Mesodermal cell (in vitro differentiated cells): ENCODE measurements at regions not wholly inside any gene's neighbourhood (a gene's known extent, or its start where the extent isn't known, plus 50 kb on each side); places are given as distances from the start of the nearest gene placed in this dataset.
"Not testable (repeated sequence)": the region's sequence is repeated elsewhere in the genome, so short reads cannot be mapped to it uniquely, and the experiment has no call there.

Experiments used
- H3K27ac ChIP-seq: 2 replicates; pipeline ENCODE4 v1.7.0; 2013; ENCODE audit warnings: mild to moderate bottlenecking, low read depth, low read length, moderate library complexity; ENCODE audit not compliant: severe bottlenecking
- H3K36me3 ChIP-seq: 2 replicates; pipeline ENCODE4 v1.7.1; 2013; ENCODE audit warnings: mild to moderate bottlenecking, low read length, moderate library complexity; ENCODE audit not compliant: control insufficient read depth, insufficient read depth
- H3K4me1 ChIP-seq: one replicate; pipeline ENCODE4 v1.7.1; 2013; ENCODE audit warnings: mild to moderate bottlenecking, low read length; ENCODE audit not compliant: insufficient read depth, control insufficient read depth, poor library complexity, severe bottlenecking
- H3K4me3 ChIP-seq: 2 replicates; pipeline ENCODE4 v1.7.0; 2013; ENCODE audit warnings: low read length, control low read depth, mild to moderate bottlenecking; ENCODE audit not compliant: insufficient read depth, poor library complexity, severe bottlenecking; ENCODE audit errors: extremely low read depth
- H3K9me3 ChIP-seq: 2 replicates; pipeline ENCODE4 v1.7.1; 2013; ENCODE audit warnings: mild to moderate bottlenecking, low read length, moderate library complexity; ENCODE audit not compliant: control insufficient read depth
- WGBS, 2 experiments: methylation state at CpG; one replicate each; pipeline ENCODE4 v1.1.5; 2013; ENCODE audit warnings: missing lambda C conversion rate in 2 of 2; ENCODE audit not compliant: insufficient coverage in 2 of 2; 5-methylcytosine and 5-hydroxymethylcytosine counted together

GRCh38 chr4:141329174-141329569, 108.5 kb downstream of the ZNF330 start:
- H3K9me3 ChIP-seq: no peaks in the 10 kb centered on the region
- H3K4me1 ChIP-seq: no peaks in the 10 kb centered on the region
- 92 to 94% methylated on average over 2 of the region's 3 CpGs for WGBS, 2 experiments
- no peak overlapping the region for H3K4me3 ChIP-seq
- no peaks in the 10 kb centered on the region for H3K36me3 ChIP-seq
- H3K27ac ChIP-seq: no peak overlapping the region

- H3K4me1 ChIP-seq: no peaks in the 10 kb centered on the region
- no peak overlapping the region for H3K27ac ChIP-seq
- no peaks in the 10 kb centered on the region for H3K36me3 ChIP-seq
- H3K4me3 ChIP-seq: no peak overlapping the region
- WGBS, 2 experiments: no CpG with 5 or more reads among the region's 1 CpG
- H3K9me3 ChIP-seq: no peaks in the 10 kb centered on the region
These were observed 109.9 kb downstream of the ZNF330 start for GRCh38 chr4:141330616-141331015.

- H3K36me3 ChIP-seq: no peaks in the 10 kb centered on the region
- no peak overlapping the region for H3K4me3 ChIP-seq
- no peak overlapping the region for H3K27ac ChIP-seq
- H3K9me3 ChIP-seq: no peaks in the 10 kb centered on the region
- 91 to 95% methylated on average over 8 to 9 of the region's 14 CpGs for WGBS, 2 experiments
- H3K4me1 ChIP-seq: no peaks in the 10 kb centered on the region
These were observed 111.1 kb downstream of the ZNF330 start for GRCh38 chr4:141331534-141332358.

- H3K27ac ChIP-seq, H3K4me3 ChIP-seq, H3K36me3 ChIP-seq, H3K9me3 ChIP-seq, H3K4me1 ChIP-seq: not testable (repeated sequence)
- whole genome bisulfite sequencing, 2 experiments: 95% methylated on average over 17 to 26 of the region's 33 CpGs
These were observed 111.9 kb downstream of the ZNF330 start for GRCh38 chr4:141332359-141333181.

- H3K9me3 ChIP-seq, H3K27ac ChIP-seq, H3K36me3 ChIP-seq, H3K4me1 ChIP-seq, H3K4me3 ChIP-seq: not testable (repeated sequence)
- 60 to 75% methylated on average over 4 to 5 of the region's 24 CpGs for WGBS, 2 experiments
These were observed 112.9 kb downstream of the ZNF330 start for GRCh38 chr4:141333456-141334230.

- no peak overlapping the region for H3K4me3 ChIP-seq
- no peak overlapping the region for H3K27ac ChIP-seq
- no peaks in the 10 kb centered on the region for H3K4me1 ChIP-seq
- no peaks in the 10 kb centered on the region for H3K36me3 ChIP-seq
- H3K9me3 ChIP-seq: no peaks in the 10 kb centered on the region
- 100% methylated on average over 1 of the region's 1 CpG; no CpG with 5 or more reads in 1 of the 2 experiments for WGBS, 2 experiments
These were observed 114.5 kb downstream of the ZNF330 start for GRCh38 chr4:141335166-141335565.

- no peaks in the 10 kb centered on the region for H3K9me3 ChIP-seq
- WGBS, 2 experiments: 80 to 100% methylated on average over 1 of the region's 1 CpG
- no peak overlapping the region for H3K27ac ChIP-seq
These were observed 117.5 kb downstream of the ZNF330 start for GRCh38 chr4:141338238-141338637.

GRCh38 chr4:141339391-141339790, 118.7 kb downstream of the ZNF330 start:
- WGBS, 2 experiments: no CpG with 5 or more reads among the region's 3 CpGs
- Histone ChIP-seq H3K36me3 (no peaks in the 10 kb centered on the region), H3K9me3 (no peaks in the 10 kb centered on the region), H3K4me3 (no peak overlapping the region), H3K4me1 (no peaks in the 10 kb centered on the region), H3K27ac (no peak overlapping the region)

More at GRCh38 chr4:141338238-141338637, 117.5 kb downstream of the ZNF330 start:
- Histone ChIP-seq H3K4me3 (no peak overlapping the region), H3K4me1 (no peaks in the 10 kb centered on the region), H3K36me3 (no peaks in the 10 kb centered on the region)

- Histone ChIP-seq H3K9me3 (no peaks in the 10 kb centered on the region), H3K36me3 (no peaks in the 10 kb centered on the region), H3K4me3 (no peak overlapping the region), H3K27ac (no peak overlapping the region), H3K4me1 (no peaks in the 10 kb centered on the region)
These were observed 119.3 kb downstream of the ZNF330 start for GRCh38 chr4:141339966-141340365.

- Histone ChIP-seq H3K4me3 (no peak overlapping the region), H3K36me3 (no peaks in the 10 kb centered on the region), H3K27ac (no peak overlapping the region), H3K4me1 (no peaks in the 10 kb centered on the region), H3K9me3 (no peaks in the 10 kb centered on the region)
- WGBS, 2 experiments: 89 to 92% methylated on average over 2 of the region's 2 CpGs
These were observed 119.8 kb downstream of the ZNF330 start for GRCh38 chr4:141340458-141340857.
